Psoas muscle (tissue), 7 donors: ENCODE measurements at regions not wholly inside any gene's neighbourhood (a gene's known extent, or its start where the extent isn't known, plus 50 kb on each side); places are given as distances from the start of the nearest gene placed in this dataset.

Experiments used
- ATAC-seq, 4 donors: fragments of 200-7000 bp; cut with Tn5 transposase; one replicate each; pipeline ENCODE4 v1.9.1; 2020; ENCODE audit warnings: moderate library complexity in 3 of 4, mild to moderate bottlenecking in 2 of 4
- DNase-seq, 2 donors: peaks; one replicate each; pipeline ENCODE4 v3.0.0-alpha.2; 2020
- H3K27ac ChIP-seq: fragments of 200-600 bp; one replicate; pipeline ENCODE4 v1.8.0; 2022
- H3K27me3 ChIP-seq, 3 donors: fragments of 200-600 bp in 1 of 3; one replicate each; pipeline versions ENCODE4 v1.6.1 to v1.8.0; 2013 to 2022; ENCODE audit warnings: low read length in 2 of 3, mild to moderate bottlenecking in 2 of 3, moderate library complexity in 1 of 3; ENCODE audit not compliant: insufficient read depth in 3 of 3
- H3K36me3 ChIP-seq, 2 donors: fragments of 200-600 bp in 1 of 2; one replicate each; pipeline versions ENCODE4 v1.6.1 to v1.8.0; 2013 to 2022; ENCODE audit warnings: low read depth in 1 of 2, mild to moderate bottlenecking in 1 of 2, moderate library complexity in 1 of 2; ENCODE audit not compliant: insufficient read depth in 1 of 2
- H3K4me1 ChIP-seq: fragments of 200-600 bp; one replicate; pipeline ENCODE4 v1.8.0; 2022
- H3K4me3 ChIP-seq: fragments of 200-600 bp; one replicate; pipeline ENCODE4 v1.8.0; 2022; ENCODE audit warnings: mild to moderate bottlenecking
- H3K9me3 ChIP-seq: fragments of 200-600 bp; one replicate; pipeline ENCODE4 v1.8.0; 2022
- WGBS, 3 donors: extraction: QIAGEN DNeasy Blood & Tissue Kit; methylation state at CpG; one replicate each; pipeline versions ENCODE4 v1.1.6 to v1.1.7; 2013; 5-methylcytosine and 5-hydroxymethylcytosine counted together
- intact Hi-C, 2 donors: fragments of 100-400 bp; cut with DNase I; formaldehyde crosslinking; loops; one replicate each; pipeline versions ENCODE4 v1.11.0 to v1.14.2; 2022
- TF ChIP-seq, protein P1 (sequence below): fragments of 200-600 bp; IDR thresholded peaks from one replicate; pipeline ENCODE4 v1.8.0; 2022; ENCODE audit warnings: antibody characterized with exemption
- donor health status: healthy with polysubstance abuse.
- donor health status: DM: no; HTN: no; CAD: no; lungs with moderate emphysema.
- donor health status: Bipolar disorder and iron deficiency.
- donor health status: healthy.
- donor health status: DM: yes; HTN: yes; CAD: no.
- donor health status: DM: no; HTN: no; CAD: no.
- donor health status: DM: yes; HTN: yes; CAD: no.

DNA sequence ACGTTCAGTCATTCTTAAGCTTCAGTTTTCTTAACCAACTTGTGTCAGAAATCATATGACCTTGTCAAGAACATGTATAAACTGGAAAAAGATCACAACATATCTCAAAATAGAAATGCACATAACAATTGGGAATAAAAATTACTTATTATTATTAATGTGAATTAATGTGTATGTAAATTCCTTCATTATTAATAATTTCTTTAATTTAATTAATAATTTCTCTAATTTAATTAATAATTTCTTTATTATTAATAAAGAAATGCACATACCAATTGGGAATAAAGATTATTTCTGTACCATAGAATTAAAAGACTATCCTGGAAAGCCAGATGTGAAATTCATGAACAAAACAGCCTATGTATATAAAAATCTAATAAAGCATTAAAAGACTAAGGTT, 718.5 kb upstream of the PCDH7 start:
- no peaks in the 10 kb centered on the region for H3K27me3 ChIP-seq
- DNase-seq = no peak
- H3K27ac ChIP-seq = no peak overlapping the region
- H3K36me3 ChIP-seq = no peaks in the 10 kb centered on the region
- no peak for ATAC-seq
- TF ChIP-seq, protein P1, sequence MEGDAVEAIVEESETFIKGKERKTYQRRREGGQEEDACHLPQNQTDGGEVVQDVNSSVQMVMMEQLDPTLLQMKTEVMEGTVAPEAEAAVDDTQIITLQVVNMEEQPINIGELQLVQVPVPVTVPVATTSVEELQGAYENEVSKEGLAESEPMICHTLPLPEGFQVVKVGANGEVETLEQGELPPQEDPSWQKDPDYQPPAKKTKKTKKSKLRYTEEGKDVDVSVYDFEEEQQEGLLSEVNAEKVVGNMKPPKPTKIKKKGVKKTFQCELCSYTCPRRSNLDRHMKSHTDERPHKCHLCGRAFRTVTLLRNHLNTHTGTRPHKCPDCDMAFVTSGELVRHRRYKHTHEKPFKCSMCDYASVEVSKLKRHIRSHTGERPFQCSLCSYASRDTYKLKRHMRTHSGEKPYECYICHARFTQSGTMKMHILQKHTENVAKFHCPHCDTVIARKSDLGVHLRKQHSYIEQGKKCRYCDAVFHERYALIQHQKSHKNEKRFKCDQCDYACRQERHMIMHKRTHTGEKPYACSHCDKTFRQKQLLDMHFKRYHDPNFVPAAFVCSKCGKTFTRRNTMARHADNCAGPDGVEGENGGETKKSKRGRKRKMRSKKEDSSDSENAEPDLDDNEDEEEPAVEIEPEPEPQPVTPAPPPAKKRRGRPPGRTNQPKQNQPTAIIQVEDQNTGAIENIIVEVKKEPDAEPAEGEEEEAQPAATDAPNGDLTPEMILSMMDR = no peak
- 67 to 82% (median 69%) methylated on average over 1 of the region's 1 CpG for WGBS, 3 donors
- H3K4me1 ChIP-seq = no peaks in the 10 kb centered on the region
- no peak overlapping the region for H3K4me3 ChIP-seq
- intact Hi-C loops = no loop called here
- H3K9me3 ChIP-seq = no peaks in the 10 kb centered on the region

DNA sequence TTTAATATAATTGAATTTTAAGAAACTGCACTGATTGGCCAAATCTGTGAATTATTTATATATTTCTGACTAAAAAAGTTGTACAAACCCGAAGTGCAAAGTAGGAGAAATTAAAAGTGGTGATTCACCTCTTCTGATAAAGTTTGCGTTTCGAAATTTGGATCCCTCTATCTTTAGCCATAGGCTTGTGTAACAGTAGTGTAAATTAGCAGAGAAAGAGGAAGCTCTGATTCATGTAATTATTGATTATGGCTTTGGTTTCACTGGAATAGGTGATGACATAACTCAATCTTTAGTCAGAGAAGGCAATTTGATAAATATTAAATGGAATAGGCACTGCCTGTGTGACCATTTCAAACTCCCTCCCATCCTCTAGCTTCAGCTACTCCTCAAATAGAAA, 717.8 kb upstream of the PCDH7 start:
- no peak for DNase-seq
- no peaks in the 10 kb centered on the region for H3K9me3 ChIP-seq
- no peaks in the 10 kb centered on the region for H3K36me3 ChIP-seq
- WGBS, 3 donors = 86 to 90% (median 89%) methylated on average over 3 of the region's 3 CpGs
- no peak overlapping the region for H3K27ac ChIP-seq
- H3K27me3 ChIP-seq = no peaks in the 10 kb centered on the region
- TF ChIP-seq, protein P1 = no peak
- H3K4me1 ChIP-seq = no peaks in the 10 kb centered on the region
- no peak overlapping the region for H3K4me3 ChIP-seq
- intact Hi-C loops = no loop called here
- no peak for ATAC-seq

DNA sequence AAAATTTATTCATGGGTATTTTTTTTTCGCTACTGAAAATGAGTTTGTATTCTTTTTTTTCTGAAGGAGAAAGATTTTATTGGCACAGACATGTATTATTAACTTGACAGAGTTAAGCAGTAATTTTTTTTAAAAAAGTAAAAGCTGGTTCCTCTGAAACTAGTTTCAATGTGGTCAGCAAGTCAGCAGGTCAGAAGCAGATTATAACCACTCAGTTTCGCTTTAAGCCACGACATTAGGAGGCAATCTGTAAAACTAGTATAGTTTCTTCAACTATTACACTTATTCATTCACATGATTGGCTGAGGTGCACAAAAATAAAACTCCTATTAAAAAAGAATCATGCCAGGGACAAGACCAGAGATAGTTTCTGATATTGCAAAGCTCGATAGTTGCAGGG, 714.2 kb upstream of the PCDH7 start:
- no peak for ATAC-seq
- TF ChIP-seq, protein P1 = no peak

DNA sequence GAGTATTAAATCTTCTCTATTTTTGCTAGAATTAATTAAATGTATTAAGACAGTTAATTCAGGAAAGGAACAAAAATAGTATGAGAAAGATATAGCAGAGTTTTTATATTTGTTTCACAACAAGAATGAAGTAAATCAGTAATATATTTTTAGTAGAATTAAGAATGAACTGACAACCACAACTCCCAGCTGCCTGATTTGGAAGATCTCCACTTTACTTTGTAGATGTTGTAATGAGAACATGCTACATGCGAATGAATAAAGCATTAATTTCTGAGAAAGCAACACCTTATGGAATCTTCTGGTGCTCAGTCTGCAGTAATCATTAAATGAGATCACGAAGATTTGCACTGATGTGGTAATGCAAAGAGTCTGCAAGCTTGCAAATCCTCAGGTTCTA, 695.6 kb upstream of the PCDH7 start:
- no peaks in the 10 kb centered on the region for H3K4me1 ChIP-seq
- no peaks in the 10 kb centered on the region for H3K9me3 ChIP-seq
- intact Hi-C loops = no loop called here
- TF ChIP-seq, protein P1 = no peak
- ATAC-seq = no peak
- no peak for DNase-seq
- no peak overlapping the region for H3K27ac ChIP-seq
- no peak overlapping the region for H3K4me3 ChIP-seq
- H3K27me3 ChIP-seq = no peaks in the 10 kb centered on the region
- no peaks in the 10 kb centered on the region for H3K36me3 ChIP-seq
- WGBS, 3 donors = 64 to 88% (median 66%) methylated on average over 2 of the region's 2 CpGs

More for the DNA sequence above, 714.2 kb upstream of the PCDH7 start:
- Histone ChIP-seq H3K4me1 (no peaks in the 10 kb centered on the region), H3K27me3 (no peaks in the 10 kb centered on the region), H3K36me3 (no peaks in the 10 kb centered on the region), H3K4me3 (no peak overlapping the region), H3K27ac (no peak overlapping the region), H3K9me3 (peaks cover 3% of the 10 kb centered on the region)
- intact Hi-C loops = no loop called here
- WGBS, 3 donors = 85 to 88% (median 88%) methylated on average over 4 of the region's 4 CpGs
- DNase-seq = no peak

DNA sequence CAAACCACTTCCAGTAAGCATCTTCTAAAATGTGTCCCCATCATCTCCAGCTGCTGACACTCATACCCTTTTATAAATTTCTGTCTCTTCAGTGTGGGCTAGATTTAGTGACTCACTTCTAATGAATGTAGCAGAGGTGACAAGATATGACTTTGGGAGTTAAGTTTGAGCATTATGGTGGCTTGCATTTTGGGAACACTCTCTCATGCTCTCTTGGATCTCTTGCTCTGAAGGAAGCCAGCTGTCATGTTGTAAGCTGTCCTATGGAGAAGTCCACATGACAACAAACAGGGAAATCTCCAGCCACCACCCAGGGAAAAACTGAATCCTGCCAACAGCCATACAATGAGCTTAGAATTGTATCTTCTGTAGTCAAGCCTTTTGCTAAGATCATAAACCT, 691.3 kb upstream of the PCDH7 start:
- intact Hi-C loops = no loop called here
- no peaks in the 10 kb centered on the region for H3K4me1 ChIP-seq
- no peak overlapping the region for H3K27ac ChIP-seq
- DNase-seq = no peak
- no peaks in the 10 kb centered on the region for H3K9me3 ChIP-seq
- TF ChIP-seq, protein P1 = no peak
- no peak overlapping the region for H3K4me3 ChIP-seq
- ATAC-seq = no peak
- H3K36me3 ChIP-seq = no peaks in the 10 kb centered on the region
- H3K27me3 ChIP-seq = no peaks in the 10 kb centered on the region
